IPS DF 4.7 (cell line): ENCODE measurements at regions not wholly inside any gene's neighbourhood (a gene's known extent, or its start where the extent isn't known, plus 50 kb on each side); places are given as distances from the start of the nearest gene placed in this dataset.

Experiments
- DNase-seq: peaks from one replicate; pipeline ENCODE4 v3.0.0-alpha.2; 2013; ENCODE audit warnings: low spot score; ENCODE audit errors: extremely low read depth

DNA sequence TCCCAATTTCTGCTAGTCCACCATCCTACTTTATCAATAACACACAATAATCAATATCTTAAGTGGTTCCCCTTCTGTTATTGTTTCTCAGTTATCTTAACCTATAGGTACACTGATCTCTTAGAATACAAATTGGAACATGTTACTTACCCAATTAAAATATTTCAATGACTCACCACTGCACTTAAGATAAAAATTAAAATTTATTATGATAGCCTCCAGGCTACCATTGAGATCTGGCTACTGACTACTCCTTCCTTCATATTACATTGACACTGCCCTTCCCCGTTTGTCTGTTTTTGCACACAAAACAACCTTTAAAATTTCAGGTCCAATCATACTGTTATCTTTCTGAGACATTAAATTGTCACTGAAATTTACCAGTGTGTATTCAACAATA, 1074.7 kb downstream of the ADGRL3 start:
- no peak for DNase-seq

- DNase-seq = no peak
Measured at GRCh38 chr4:62271107-62271506, 1071.0 kb downstream of the ADGRL3 start.

- DNase-seq = no peak
Measured at GRCh38 chr4:62269918-62270317, 1069.8 kb downstream of the ADGRL3 start.

DNA sequence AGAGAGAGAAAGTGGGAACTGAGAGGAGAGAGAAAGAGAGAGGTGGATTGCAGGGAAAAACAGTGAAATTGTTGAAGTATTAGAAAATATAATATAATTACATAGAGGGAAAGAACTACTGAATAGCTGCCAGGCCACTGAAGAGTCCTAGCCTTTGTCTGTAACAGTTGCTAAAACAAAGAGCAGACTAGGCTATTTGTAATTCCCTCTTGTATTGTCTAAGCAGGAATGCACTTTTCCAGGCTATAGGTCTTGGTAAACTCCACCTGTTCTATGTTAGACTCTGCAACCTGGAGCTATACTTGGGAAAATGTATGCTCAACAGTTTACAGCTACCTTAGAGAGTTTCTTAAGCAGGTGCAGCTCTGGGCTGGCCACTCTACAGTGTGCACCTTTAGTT, 1063.3 kb downstream of the ADGRL3 start:
- DNase-seq = no peak

DNA sequence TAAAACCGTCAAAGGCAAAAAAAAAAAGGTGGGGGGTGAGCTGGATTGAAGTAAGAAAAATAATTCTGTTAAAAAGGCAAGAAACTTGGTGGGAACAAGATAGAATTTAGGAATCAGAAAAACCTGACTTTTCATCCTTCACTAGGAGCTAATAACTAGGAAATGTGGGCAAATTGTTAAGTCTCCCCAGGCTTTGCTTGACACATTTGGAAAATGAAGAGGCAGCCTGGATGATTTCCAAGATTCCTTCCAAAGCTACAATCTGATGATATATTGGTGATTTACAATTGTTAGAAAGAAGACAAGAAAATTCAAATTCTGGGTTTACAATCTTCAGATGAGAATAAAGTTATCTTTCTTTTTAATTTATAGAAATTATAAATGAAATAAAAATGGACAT, 1062.5 kb downstream of the ADGRL3 start:
- DNase-seq = no peak

DNA sequence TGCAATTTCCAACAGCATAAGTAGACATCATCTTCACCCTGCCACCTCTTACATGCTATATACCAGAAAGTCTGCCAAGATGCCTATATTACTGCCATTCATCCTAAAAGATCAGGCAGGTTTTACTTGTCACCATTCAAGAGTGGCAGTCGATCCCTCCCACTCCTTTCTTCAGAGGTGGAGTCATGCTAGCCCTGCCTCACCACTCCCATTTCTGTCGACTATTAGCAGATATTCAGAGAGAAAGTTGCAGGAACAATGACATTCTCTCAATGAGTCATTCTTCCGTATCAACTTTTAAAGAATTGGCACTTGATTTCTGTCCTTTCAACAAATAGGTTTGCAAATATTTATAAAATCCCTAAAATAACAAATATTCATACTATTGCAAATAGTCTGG, 1060.1 kb downstream of the ADGRL3 start:
- no peak for DNase-seq

DNA sequence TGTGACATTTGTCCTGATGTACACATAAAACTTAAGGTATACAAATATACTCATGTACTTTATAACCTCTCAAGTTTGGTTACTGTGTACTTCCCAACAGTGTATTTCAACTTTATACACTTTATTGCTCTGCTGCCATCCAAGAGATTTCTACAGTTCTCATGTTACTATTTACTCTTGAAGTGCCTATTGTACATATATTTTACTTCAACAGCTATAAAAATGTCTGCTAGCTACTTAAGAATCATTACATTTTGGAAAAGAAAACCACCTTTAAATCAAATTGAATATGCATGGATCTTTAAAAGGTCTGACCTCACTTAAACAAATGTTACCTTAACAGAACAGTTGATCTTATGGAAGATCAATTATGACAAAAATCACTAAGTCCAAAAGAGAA, 1056.4 kb downstream of the ADGRL3 start:
- DNase-seq = no peak

- DNase-seq = no peak
Measured at GRCh38 chr4:62252728-62253127, 1052.6 kb downstream of the ADGRL3 start.

- no peak for DNase-seq
Measured at GRCh38 chr4:62250100-62250499, 1050.0 kb downstream of the ADGRL3 start.

GRCh38 chr4:62243895-62244294, 1043.8 kb downstream of the ADGRL3 start:
- DNase-seq = no peak

- no peak for DNase-seq
Measured at GRCh38 chr4:62235911-62236310, 1035.8 kb downstream of the ADGRL3 start.

DNA sequence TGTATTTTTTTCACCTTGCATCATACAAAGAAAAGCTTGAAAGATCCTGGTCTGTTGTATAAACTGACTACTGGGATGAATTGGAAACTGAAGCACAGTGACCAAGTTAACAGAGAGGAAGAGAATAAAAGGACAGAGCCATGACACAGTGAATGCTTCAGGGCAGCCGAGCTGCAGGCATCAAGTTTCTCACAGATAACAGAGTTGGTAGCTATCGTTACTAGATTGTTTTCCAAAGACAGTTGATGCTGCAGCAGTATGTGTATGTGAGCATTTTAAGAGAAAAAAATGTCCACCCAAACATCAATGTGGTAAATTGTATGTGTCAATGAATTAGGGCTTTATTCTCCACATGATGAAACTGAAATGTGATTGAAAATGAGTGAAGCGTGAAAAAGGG, 1032.7 kb downstream of the ADGRL3 start:
- DNase-seq = no peak

DNA sequence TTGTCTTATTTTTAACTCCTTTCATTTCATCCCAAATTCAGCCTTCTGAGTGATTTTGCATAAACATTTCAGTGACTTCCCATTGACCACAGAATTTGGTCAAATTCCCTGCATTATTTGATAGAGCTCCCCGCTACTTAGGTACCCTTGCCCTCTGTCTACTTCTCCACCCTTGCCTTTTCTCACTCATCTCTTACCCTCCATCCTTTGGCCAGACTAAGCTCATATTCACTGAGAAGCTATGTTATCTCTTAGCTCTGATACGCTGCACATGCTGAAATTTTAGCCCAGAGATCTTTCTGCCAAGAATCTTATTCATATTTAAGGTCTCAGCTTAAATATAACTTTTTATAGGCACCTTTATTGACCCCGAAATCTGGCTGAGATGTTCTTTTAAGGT, 1031.9 kb downstream of the ADGRL3 start:
- DNase-seq = no peak

DNA sequence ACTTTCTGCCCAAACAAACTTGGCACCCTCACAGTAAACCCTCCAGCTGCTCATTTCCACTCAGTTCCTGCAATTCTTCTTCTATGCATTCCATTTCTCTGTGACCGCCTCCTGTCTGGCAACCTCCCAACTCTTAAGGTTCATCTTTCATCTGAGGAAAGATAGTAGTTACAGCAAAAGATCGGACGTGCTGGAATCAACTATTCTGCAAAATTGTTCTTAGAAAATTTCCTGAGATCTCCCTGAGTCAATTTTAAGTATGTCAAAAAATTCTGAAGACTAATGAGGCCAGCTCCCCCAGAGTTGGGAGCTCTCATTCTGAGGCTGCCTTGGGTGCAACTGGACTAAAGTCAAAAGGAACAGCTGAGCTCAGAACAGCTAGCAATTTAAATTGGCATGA, 1026.0 kb downstream of the ADGRL3 start:
- no peak for DNase-seq

DNA sequence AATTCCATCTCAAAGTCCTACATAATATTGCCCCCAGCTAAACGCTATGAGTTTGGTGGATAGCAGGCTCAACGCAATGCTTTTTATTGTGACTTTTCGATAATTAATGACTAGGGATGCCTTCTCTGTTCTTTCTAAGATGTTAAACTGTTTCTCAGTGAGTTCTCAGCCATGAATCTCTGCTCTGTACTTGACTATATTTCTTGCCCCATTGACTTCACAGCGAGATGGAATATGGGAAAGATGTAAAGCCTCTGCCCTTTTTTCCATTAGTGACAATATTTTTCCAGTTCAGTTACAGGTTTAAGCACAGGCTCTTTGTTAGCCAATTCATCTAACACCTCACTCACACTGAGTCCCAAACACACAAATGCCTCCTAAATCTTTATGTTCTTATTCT, 1022.0 kb downstream of the ADGRL3 start:
- DNase-seq = no peak

DNA sequence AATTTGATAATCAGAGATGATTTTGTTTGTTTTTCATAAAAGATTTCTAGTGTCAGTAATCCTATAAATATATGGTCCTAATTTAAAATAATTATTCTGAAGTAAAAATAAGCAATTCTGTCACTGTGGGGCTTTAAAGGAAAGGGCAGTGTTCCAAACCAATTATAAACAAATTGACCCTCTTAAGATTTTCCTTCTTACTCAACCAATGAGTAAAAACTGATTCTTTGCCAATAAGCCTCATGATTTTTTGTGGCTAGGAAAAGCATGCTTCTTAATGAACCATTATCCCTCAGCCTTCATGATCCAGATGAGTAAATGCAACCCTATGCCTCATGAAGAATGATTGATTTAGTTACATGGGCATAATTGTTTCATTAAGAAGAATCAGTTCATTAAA, 1010.4 kb downstream of the ADGRL3 start:
- no peak for DNase-seq

- no peak for DNase-seq
Measured at GRCh38 chr4:62209757-62210485, 1009.8 kb downstream of the ADGRL3 start.

DNA sequence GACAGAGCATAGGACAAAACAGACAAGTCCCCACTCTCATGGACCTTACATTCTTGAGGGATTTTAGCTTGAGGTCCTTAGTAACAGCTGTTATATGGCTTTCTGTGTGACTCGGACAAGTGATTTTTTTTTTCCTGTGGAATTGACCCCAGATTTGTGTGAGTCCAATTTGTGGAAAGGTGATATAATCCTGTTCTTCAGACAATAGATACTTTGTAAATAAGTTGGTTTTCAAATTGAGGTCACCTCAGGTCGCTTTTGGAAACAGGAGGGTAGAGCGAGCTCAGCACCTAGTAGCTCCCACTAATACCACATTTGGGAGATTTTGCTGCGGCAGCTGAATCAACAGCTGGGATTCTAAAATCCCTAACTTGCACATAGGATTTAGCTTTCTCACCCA, 1008.8 kb downstream of the ADGRL3 start:
- no peak for DNase-seq

DNA sequence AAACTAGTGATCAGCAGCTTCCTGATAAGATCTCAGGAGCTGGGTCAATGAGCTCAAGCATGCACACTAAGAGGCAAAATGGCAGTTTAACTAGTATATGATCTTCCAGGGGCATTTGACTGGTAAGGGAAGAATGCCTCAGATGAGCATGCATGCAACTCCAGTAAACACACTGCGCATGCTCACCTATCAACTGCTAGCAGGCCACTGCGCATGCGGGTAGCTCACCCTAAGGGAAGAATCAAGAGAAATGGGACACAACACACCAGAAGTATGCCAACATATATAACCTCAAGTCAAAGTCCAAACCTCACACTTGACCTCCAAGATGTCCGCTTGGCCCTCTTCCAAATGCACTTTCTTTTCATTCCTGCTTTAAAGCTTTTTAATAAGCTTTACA, 1004.0 kb downstream of the ADGRL3 start:
- DNase-seq = no peak

- DNase-seq = no peak
Measured at GRCh38 chr4:62199291-62199810, 999.2 kb downstream of the ADGRL3 start.

- no peak for DNase-seq
Measured at GRCh38 chr4:62196338-62196737, 996.2 kb downstream of the ADGRL3 start.

DNA sequence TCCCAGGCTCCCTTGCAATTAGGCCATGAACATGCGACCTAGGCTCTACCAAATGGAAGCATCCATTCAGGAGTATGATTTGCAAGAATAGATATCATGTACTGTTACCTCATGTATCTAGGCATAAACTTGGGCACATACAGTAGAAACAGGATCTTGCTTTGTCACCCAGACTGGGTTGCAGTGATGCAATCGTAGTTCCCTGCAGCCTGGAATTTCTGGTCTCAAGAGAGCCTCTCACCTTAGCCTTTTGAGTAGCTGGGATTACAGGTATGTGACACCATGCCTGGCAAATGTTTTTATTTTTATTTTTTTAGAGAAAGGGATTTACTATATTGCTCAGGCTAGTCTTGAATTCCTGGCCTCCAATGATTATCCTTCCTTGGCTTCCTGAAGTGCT, 994.2 kb downstream of the ADGRL3 start:
- no peak for DNase-seq

GRCh38 chr4:62193761-62194160, 993.6 kb downstream of the ADGRL3 start:
- DNase-seq = no peak
